ENCODE measurements at regions not wholly inside any gene's neighbourhood (a gene's known extent, or its start where the extent isn't known, plus 50 kb on each side); places are given as distances from the start of the nearest gene placed in this dataset.

GRCh38 chr1:29390491-29391361, 154.4 kb downstream of the PTPRU start:
- H3K4me1 ChIP-seq (ENCODE audit: control insufficient read depth, low read length): no peaks in the 10 kb centered on the region
- no peaks in the 10 kb centered on the region for H3F3A ChIP-seq (ENCODE audit: control insufficient read depth, insufficient read depth)
- H3K9me2 ChIP-seq (replicated peaks; ENCODE audit: control insufficient read depth, low read length): no peaks in the 10 kb centered on the region
- no peak overlapping the region for H3K4me3 ChIP-seq (ENCODE audit: low read length)
- TF ChIP-seq, protein P1, sequence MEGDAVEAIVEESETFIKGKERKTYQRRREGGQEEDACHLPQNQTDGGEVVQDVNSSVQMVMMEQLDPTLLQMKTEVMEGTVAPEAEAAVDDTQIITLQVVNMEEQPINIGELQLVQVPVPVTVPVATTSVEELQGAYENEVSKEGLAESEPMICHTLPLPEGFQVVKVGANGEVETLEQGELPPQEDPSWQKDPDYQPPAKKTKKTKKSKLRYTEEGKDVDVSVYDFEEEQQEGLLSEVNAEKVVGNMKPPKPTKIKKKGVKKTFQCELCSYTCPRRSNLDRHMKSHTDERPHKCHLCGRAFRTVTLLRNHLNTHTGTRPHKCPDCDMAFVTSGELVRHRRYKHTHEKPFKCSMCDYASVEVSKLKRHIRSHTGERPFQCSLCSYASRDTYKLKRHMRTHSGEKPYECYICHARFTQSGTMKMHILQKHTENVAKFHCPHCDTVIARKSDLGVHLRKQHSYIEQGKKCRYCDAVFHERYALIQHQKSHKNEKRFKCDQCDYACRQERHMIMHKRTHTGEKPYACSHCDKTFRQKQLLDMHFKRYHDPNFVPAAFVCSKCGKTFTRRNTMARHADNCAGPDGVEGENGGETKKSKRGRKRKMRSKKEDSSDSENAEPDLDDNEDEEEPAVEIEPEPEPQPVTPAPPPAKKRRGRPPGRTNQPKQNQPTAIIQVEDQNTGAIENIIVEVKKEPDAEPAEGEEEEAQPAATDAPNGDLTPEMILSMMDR (IDR thresholded peaks at IDR 0.05; ENCODE audit: low read depth, low read length, poor library complexity, severe bottlenecking): no peak
- TF ChIP-seq EZH2phosphoT487 (IDR thresholded peaks at IDR 0.05; ENCODE audit: borderline replicate concordance, low read length): no peak
- no peaks in the 10 kb centered on the region for H3K9me3 ChIP-seq (ENCODE audit: control insufficient read depth, insufficient read depth, low read length)
- no peak overlapping the region for H3K4me2 ChIP-seq (ENCODE audit: low read length)
- no peak overlapping the region for H3K27ac ChIP-seq (ENCODE audit: low read depth, low read length)
- no peaks in the 10 kb centered on the region for H3K36me3 ChIP-seq (ENCODE audit: control insufficient read depth, low read length)
- H3K27me3 ChIP-seq (ENCODE audit: control insufficient read depth, low read length): no peaks in the 10 kb centered on the region
- no peaks in the 10 kb centered on the region for H3K79me2 ChIP-seq (ENCODE audit: control insufficient read depth, low read length)
- H4K20me1 ChIP-seq (ENCODE audit: control insufficient read depth, insufficient read depth, low read depth, low read length): no peaks in the 10 kb centered on the region

GRCh38 chr1:29390075-29390474, 153.8 kb downstream of the PTPRU start:
- TF ChIP-seq, protein P1 (IDR thresholded peaks at IDR 0.05; ENCODE audit: low read depth, low read length, poor library complexity, severe bottlenecking): no peak
- TF ChIP-seq EZH2phosphoT487 (IDR thresholded peaks at IDR 0.05; ENCODE audit: borderline replicate concordance, low read length): no peak
- Histone ChIP-seq H3K9me3 (ENCODE audit: control insufficient read depth, insufficient read depth, low read length) (no peaks in the 10 kb centered on the region), H3K4me3 (ENCODE audit: low read length) (no peak overlapping the region), H3K27ac (ENCODE audit: low read depth, low read length) (no peak overlapping the region), H4K20me1 (ENCODE audit: control insufficient read depth, insufficient read depth, low read depth, low read length) (no peaks in the 10 kb centered on the region), H3F3A (ENCODE audit: control insufficient read depth, insufficient read depth) (no peaks in the 10 kb centered on the region), H3K36me3 (ENCODE audit: control insufficient read depth, low read length) (no peaks in the 10 kb centered on the region), H3K79me2 (ENCODE audit: control insufficient read depth, low read length) (no peaks in the 10 kb centered on the region), H3K27me3 (ENCODE audit: control insufficient read depth, low read length) (no peaks in the 10 kb centered on the region), H3K4me1 (ENCODE audit: control insufficient read depth, low read length) (no peaks in the 10 kb centered on the region), H3K9me2 (replicated peaks; ENCODE audit: control insufficient read depth, low read length) (no peaks in the 10 kb centered on the region), H3K4me2 (ENCODE audit: low read length) (no peak overlapping the region)

DNA sequence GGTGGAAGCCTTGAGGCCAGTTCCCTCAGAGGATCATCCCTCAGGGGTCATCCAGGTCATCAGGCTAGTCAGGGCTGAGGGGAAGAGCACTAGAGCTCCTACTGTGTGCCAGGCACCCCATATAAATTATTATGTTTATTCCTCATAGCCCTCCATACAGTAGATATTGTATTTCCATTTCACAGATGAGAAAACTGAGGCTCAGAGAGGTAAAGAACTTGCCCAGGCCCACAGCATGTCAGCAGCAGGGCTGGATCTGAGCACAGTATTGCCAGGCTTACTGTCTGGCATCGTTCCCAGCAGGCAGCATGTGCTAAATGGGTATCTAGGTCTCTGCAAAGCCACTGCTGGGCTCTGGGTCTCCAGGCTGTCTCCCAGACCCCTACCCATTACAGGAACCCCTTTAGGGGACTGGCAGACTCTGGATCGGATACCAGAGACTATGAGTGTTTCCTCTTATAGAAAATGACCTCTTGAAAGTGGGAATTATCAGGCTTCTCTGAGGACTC, 153.3 kb downstream of the PTPRU start:
- Histone ChIP-seq H3K27me3 (ENCODE audit: control insufficient read depth, low read length) (no peaks in the 10 kb centered on the region), H3K4me2 (ENCODE audit: low read length) (no peak overlapping the region), H3K4me3 (ENCODE audit: low read length) (no peak overlapping the region)

More for the DNA sequence above, 153.3 kb downstream of the PTPRU start:
- no peaks in the 10 kb centered on the region for H3K9me3 ChIP-seq (ENCODE audit: control insufficient read depth, insufficient read depth, low read length)
- no peaks in the 10 kb centered on the region for H3K36me3 ChIP-seq (ENCODE audit: control insufficient read depth, low read length)
- H3K79me2 ChIP-seq (ENCODE audit: control insufficient read depth, low read length): no peaks in the 10 kb centered on the region
- H3K27ac ChIP-seq (ENCODE audit: low read depth, low read length): no peak overlapping the region
- no peaks in the 10 kb centered on the region for H4K20me1 ChIP-seq (ENCODE audit: control insufficient read depth, insufficient read depth, low read depth, low read length)
- H3F3A ChIP-seq (ENCODE audit: control insufficient read depth, insufficient read depth): no peaks in the 10 kb centered on the region
- no peaks in the 10 kb centered on the region for H3K9me2 ChIP-seq (replicated peaks; ENCODE audit: control insufficient read depth, low read length)
- no peak for TF ChIP-seq EZH2phosphoT487 (IDR thresholded peaks at IDR 0.05; ENCODE audit: borderline replicate concordance, low read length)
- TF ChIP-seq, protein P1 (IDR thresholded peaks at IDR 0.05; ENCODE audit: low read depth, low read length, poor library complexity, severe bottlenecking): no peak
- no peaks in the 10 kb centered on the region for H3K4me1 ChIP-seq (ENCODE audit: control insufficient read depth, low read length)
